KMS-11 (cell line): ENCODE measurements at regions not wholly inside any gene's neighbourhood (a gene's known extent, or its start where the extent isn't known, plus 50 kb on each side); places are given as distances from the start of the nearest gene placed in this dataset.

Source experiments
- H2AFZ ChIP-seq: fragments of 200-600 bp; sonication (generic); 2 replicates; pipeline ENCODE4 v1.6.1; 2016; ENCODE audit warnings: antibody characterized with exemption, mixed run types, low read depth
- H3K27ac ChIP-seq: fragments of 200-600 bp; sonication (generic); 2 replicates; pipeline ENCODE4 v1.6.1; 2016; ENCODE audit warnings: mild to moderate bottlenecking, mixed run types
- H3K27me3 ChIP-seq: fragments of 200-600 bp; sonication (generic); 2 replicates; pipeline ENCODE4 v1.6.1; 2017; ENCODE audit warnings: mild to moderate bottlenecking, low read depth, mixed run types, moderate library complexity; ENCODE audit not compliant: insufficient read depth
- H3K36me3 ChIP-seq: fragments of 200-600 bp; sonication (generic); 2 replicates; pipeline ENCODE4 v1.6.1; 2017; ENCODE audit warnings: mild to moderate bottlenecking, mixed run types; ENCODE audit not compliant: insufficient read depth
- H3K4me1 ChIP-seq: fragments of 200-600 bp; sonication (generic); 2 replicates; pipeline ENCODE4 v1.6.1; 2016; ENCODE audit warnings: mild to moderate bottlenecking, low read depth, mixed run types; ENCODE audit not compliant: poor library complexity, severe bottlenecking
- H3K4me2 ChIP-seq: fragments of 200-600 bp; sonication (generic); 2 replicates; pipeline ENCODE4 v1.7.0; 2016; ENCODE audit warnings: mild to moderate bottlenecking, mixed run types
- H3K4me3 ChIP-seq: fragments of 200-600 bp; sonication (generic); IDR thresholded peaks from 2 replicates; pipeline ENCODE4 v1.6.1; 2017; ENCODE audit warnings: low read depth, low read length, mixed read lengths; ENCODE audit not compliant: insufficient read depth
- H3K79me2 ChIP-seq: fragments of 200-600 bp; sonication (generic); 2 replicates; pipeline ENCODE4 v1.6.1; 2016; ENCODE audit warnings: low read depth, mixed run types; ENCODE audit not compliant: insufficient read depth
- H3K9ac ChIP-seq: fragments of 200-600 bp; sonication (generic); 2 replicates; pipeline ENCODE4 v1.6.1; 2016; ENCODE audit warnings: mild to moderate bottlenecking, mixed run types
- H4K20me1 ChIP-seq: fragments of 200-600 bp; sonication (generic); 2 replicates; pipeline ENCODE4 v1.6.1; 2016; ENCODE audit warnings: mild to moderate bottlenecking, mixed run types; ENCODE audit not compliant: insufficient read depth
- TF ChIP-seq, protein P1 (sequence below): fragments of 200-600 bp; sonication (generic); conservative IDR thresholded peaks from 2 replicates; pipeline ENCODE4 v1.6.1; 2017; ENCODE audit warnings: low read depth, mild to moderate bottlenecking, antibody characterized with exemption, low read length, moderate library complexity, mixed read lengths

DNA sequence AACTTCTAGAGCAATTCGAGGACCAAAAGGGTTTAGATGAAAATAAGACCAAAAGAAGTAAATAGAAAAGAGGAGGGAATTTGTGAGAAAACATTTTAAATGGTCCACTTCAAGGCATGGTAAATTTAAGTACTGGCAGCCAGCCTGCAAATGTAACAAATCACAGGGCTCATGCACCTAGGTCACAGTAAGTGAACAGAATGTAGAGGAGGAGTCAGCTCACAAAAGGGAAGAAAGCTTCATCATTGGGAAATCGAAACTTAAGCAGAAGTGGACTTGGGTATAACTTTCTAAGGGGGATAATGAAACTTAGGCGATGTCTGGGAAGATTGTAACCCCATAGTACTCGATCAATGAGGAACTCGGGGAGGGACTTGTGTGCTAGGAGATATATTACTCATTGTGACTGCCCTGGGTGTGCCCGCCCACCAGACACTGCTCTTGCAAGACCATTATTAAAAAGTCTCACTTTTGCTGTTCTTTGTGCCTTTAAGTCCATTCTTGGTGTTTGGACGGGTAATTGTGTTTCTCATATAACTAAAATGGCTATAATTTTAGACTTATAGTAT, 1053.6 kb upstream of the MIR17HG start:
- no peaks in the 10 kb centered on the region for H4K20me1 ChIP-seq
- no peaks in the 10 kb centered on the region for H3K79me2 ChIP-seq
- H3K4me1 ChIP-seq = no peaks in the 10 kb centered on the region
- H2AFZ ChIP-seq = no peak overlapping the region
- no peaks in the 10 kb centered on the region for H3K36me3 ChIP-seq
- no peak overlapping the region for H3K27ac ChIP-seq
- no peak overlapping the region for H3K4me3 ChIP-seq
- no peak overlapping the region for H3K9ac ChIP-seq
- no peak overlapping the region for H3K4me2 ChIP-seq
- H3K27me3 ChIP-seq = no peaks in the 10 kb centered on the region
- TF ChIP-seq, protein P1, sequence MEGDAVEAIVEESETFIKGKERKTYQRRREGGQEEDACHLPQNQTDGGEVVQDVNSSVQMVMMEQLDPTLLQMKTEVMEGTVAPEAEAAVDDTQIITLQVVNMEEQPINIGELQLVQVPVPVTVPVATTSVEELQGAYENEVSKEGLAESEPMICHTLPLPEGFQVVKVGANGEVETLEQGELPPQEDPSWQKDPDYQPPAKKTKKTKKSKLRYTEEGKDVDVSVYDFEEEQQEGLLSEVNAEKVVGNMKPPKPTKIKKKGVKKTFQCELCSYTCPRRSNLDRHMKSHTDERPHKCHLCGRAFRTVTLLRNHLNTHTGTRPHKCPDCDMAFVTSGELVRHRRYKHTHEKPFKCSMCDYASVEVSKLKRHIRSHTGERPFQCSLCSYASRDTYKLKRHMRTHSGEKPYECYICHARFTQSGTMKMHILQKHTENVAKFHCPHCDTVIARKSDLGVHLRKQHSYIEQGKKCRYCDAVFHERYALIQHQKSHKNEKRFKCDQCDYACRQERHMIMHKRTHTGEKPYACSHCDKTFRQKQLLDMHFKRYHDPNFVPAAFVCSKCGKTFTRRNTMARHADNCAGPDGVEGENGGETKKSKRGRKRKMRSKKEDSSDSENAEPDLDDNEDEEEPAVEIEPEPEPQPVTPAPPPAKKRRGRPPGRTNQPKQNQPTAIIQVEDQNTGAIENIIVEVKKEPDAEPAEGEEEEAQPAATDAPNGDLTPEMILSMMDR = no peak

GRCh38 chr13:90299238-90299637, 1048.2 kb upstream of the MIR17HG start:
- Histone ChIP-seq H3K4me3 (no peak overlapping the region), H3K4me1 (no peaks in the 10 kb centered on the region), H3K79me2 (no peaks in the 10 kb centered on the region), H3K9ac (no peak overlapping the region), H3K27ac (no peak overlapping the region), H3K36me3 (no peaks in the 10 kb centered on the region), H3K4me2 (no peak overlapping the region), H2AFZ (no peak overlapping the region), H4K20me1 (no peaks in the 10 kb centered on the region), H3K27me3 (no peaks in the 10 kb centered on the region)
- TF ChIP-seq, protein P1 = no peak

DNA sequence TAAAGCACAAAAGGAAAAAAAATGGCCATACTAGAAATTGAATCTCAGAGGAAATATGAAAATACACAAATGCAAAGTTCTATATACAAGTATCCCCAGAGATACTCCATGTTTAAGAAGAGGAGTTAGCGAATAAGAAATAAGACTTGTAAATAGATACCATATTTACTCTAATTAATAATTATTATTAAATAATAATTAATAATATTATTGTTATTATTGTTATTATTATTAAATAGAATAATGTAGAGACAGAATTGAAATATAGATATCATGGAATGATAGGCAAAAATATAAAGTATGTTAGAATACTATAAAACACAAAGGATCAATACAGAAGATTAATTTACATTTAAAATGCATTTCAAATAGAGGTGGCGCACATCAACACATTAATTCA, 1047.5 kb upstream of the MIR17HG start:
- no peaks in the 10 kb centered on the region for H3K79me2 ChIP-seq
- TF ChIP-seq, protein P1 = no peak
- no peak overlapping the region for H2AFZ ChIP-seq
- no peak overlapping the region for H3K9ac ChIP-seq
- H3K4me1 ChIP-seq = no peaks in the 10 kb centered on the region
- no peak overlapping the region for H3K4me2 ChIP-seq
- no peaks in the 10 kb centered on the region for H3K36me3 ChIP-seq
- no peak overlapping the region for H3K27ac ChIP-seq
- no peaks in the 10 kb centered on the region for H3K27me3 ChIP-seq
- no peaks in the 10 kb centered on the region for H4K20me1 ChIP-seq
- H3K4me3 ChIP-seq = no peak overlapping the region

DNA sequence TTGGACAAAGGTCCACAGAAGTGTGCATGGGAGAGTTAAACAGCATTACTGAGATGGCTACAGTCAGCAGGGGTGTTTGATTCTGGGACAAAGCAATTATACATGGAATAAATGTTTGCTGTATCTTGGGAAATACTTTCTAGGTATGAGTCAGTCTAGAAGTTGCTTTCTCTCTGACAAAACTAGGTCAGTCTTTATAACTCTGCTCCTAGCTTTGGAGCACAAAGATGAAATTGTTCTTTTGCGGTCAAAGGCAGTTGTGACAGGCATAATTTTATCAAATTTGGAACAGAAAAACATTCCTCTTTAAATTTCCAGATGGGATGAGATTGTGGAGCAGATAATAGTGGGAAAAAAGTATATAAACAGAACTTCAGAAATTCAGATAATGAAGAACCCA, 1045.4 kb upstream of the MIR17HG start:
- Histone ChIP-seq H3K79me2 (no peaks in the 10 kb centered on the region), H3K4me1 (no peaks in the 10 kb centered on the region), H3K27ac (no peak overlapping the region), H3K4me3 (no peak overlapping the region), H3K27me3 (no peaks in the 10 kb centered on the region), H2AFZ (no peak overlapping the region), H3K36me3 (no peaks in the 10 kb centered on the region), H4K20me1 (no peaks in the 10 kb centered on the region), H3K9ac (no peak overlapping the region), H3K4me2 (no peak overlapping the region)
- TF ChIP-seq, protein P1 = no peak

GRCh38 chr13:90305796-90306195, 1041.7 kb upstream of the MIR17HG start:
- Histone ChIP-seq H4K20me1 (no peaks in the 10 kb centered on the region), H3K4me3 (no peak overlapping the region), H3K27me3 (no peaks in the 10 kb centered on the region), H3K27ac (no peak overlapping the region), H3K36me3 (no peaks in the 10 kb centered on the region), H3K79me2 (no peaks in the 10 kb centered on the region), H2AFZ (no peak overlapping the region), H3K9ac (no peak overlapping the region), H3K4me2 (no peak overlapping the region), H3K4me1 (no peaks in the 10 kb centered on the region)
- TF ChIP-seq, protein P1 = no peak
